K562 (cell line): ENCODE measurements at regions not wholly inside any gene's neighbourhood (a gene's known extent, or its start where the extent isn't known, plus 50 kb on each side); places are given as distances from the start of the nearest gene placed in this dataset.

Experiments used
- ATAC-seq: fragments of 200-7000 bp; cut with Tn5 transposase; 3 replicates; pipeline ENCODE4 v1.9.1; 2020; ENCODE audit warnings: moderate library complexity
- BruUV-seq: library from RNA; stranded (reverse); fragments of 400-500 nt; replicated peaks from 2 replicates; lab custom pipeline; 2021; lab: Mats Ljungman, UMichigan
- CTCF ChIA-PET: fragments of 300-600 bp; formaldehyde crosslinking; extraction: SDS; loops from one replicate; lab custom pipeline; 2021; ENCODE audit warnings: low intra/inter-chr PET ratio; lab: Yijun Ruan, JAX
- POLR2A ChIA-PET: fragments of 300-600, 350-650 bp; sonication (Branson Sonifier 250); formaldehyde crosslinking; extraction: SDS; loops from one replicate; lab custom pipeline; 2021; ENCODE audit warnings: antibody characterized with exemption, inconsistent platforms; lab: Yijun Ruan, JAX
- DNase-seq, 4 experiments: peaks; one replicate each; pipeline versions ENCODE4 v3.0.0 to v3.0.0-alpha.2; 2011 to 2018; ENCODE audit warnings: low spot score in 3 of 4, mixed read lengths in 3 of 4; ENCODE audit errors: extremely low read depth in 1 of 4
- FAIRE-seq: peaks from 2 replicates; lab custom pipeline; 2011; peaks lifted over from hg19 to GRCh38; lab: Jason Lieb, UNC
- H2AFZ ChIP-seq: 2 replicates; pipeline ENCODE4 v1.6.0; 2011; ENCODE audit warnings: low read depth, low read length, control low read depth, inconsistent platforms
- H3K27ac ChIP-seq: fragments of 200-600 bp; 3 replicates; pipeline ENCODE4 v1.8.0; 2011; ENCODE audit warnings: low read depth, mild to moderate bottlenecking, control low read depth, inconsistent platforms, low read length, moderate library complexity, mixed read lengths; ENCODE audit errors: extremely low read depth
- H3K27me3 ChIP-seq, 2 experiments: fragments of 300-600 bp in 1 of 2; 2 replicates in 1 of 2; 3 replicates in 1 of 2; pipeline versions ENCODE4 v1.6.0 to v1.8.0; 2011; ENCODE audit warnings: inconsistent platforms in 2 of 2, low read length in 2 of 2, mild to moderate bottlenecking in 1 of 2, mixed read lengths in 1 of 2, moderate library complexity in 1 of 2; ENCODE audit not compliant: control insufficient read depth in 2 of 2, insufficient read depth in 2 of 2
- H3K36me3 ChIP-seq: fragments of 300-600 bp; 3 replicates; pipeline ENCODE4 v1.8.0; 2011; ENCODE audit warnings: mild to moderate bottlenecking, low read length, inconsistent platforms; ENCODE audit not compliant: control insufficient read depth, insufficient read depth
- H3K4me1 ChIP-seq, 2 experiments: fragments of 200-600 bp in 1 of 2; replicated peaks in 1 of 2; 2 replicates in 1 of 2; 3 replicates in 1 of 2; pipeline versions ENCODE4 v1.5.1 to v1.8.0; 2011; ENCODE audit warnings: inconsistent platforms in 2 of 2, low read length in 2 of 2, mild to moderate bottlenecking in 1 of 2, mixed read lengths in 1 of 2, moderate library complexity in 1 of 2; ENCODE audit not compliant: control insufficient read depth in 2 of 2, insufficient read depth in 2 of 2
- H3K4me2 ChIP-seq: 2 replicates; pipeline ENCODE4 v1.6.1; 2011; ENCODE audit warnings: low read length, control low read depth, inconsistent platforms, mixed read lengths; ENCODE audit not compliant: insufficient read depth
- H3K4me3 ChIP-seq: fragments of 200-600 bp; sonication (generic), shearing (Covaris generic); 2 replicates; pipeline ENCODE4 v1.5.1; 2016; ENCODE audit warnings: control low read depth, inconsistent platforms
- H3K79me2 ChIP-seq: fragments of 200-600 bp; 3 replicates; pipeline ENCODE4 v1.8.0; 2011; ENCODE audit warnings: low read length, inconsistent platforms; ENCODE audit not compliant: control insufficient read depth, insufficient read depth
- H3K9ac ChIP-seq, 2 experiments: 2 replicates each; pipeline versions ENCODE4 v1.6.0 to v1.6.1; 2011; ENCODE audit warnings: low read depth in 2 of 2, low read length in 2 of 2, control low read depth in 1 of 2, inconsistent platforms in 1 of 2, mild to moderate bottlenecking in 1 of 2, mixed read lengths in 1 of 2; ENCODE audit not compliant: insufficient read depth in 1 of 2
- H3K9me1 ChIP-seq: one replicate; pipeline ENCODE4 v1.6.0; 2011; ENCODE audit warnings: inconsistent platforms, mild to moderate bottlenecking, low read length, moderate library complexity; ENCODE audit not compliant: control insufficient read depth, insufficient read depth
- H3K9me3 ChIP-seq: replicated peaks from 2 replicates; pipeline ENCODE4 v1.5.1; 2011; ENCODE audit warnings: low read depth, low read length, inconsistent platforms; ENCODE audit not compliant: control insufficient read depth, insufficient read depth
- H4K20me1 ChIP-seq: replicated peaks from 2 replicates; pipeline ENCODE4 v1.6.1; 2011; ENCODE audit warnings: low read length, inconsistent platforms, mixed read lengths; ENCODE audit not compliant: control insufficient read depth, insufficient read depth
- ETV1 ChIP-seq: fragments of 450-650 bp; conservative IDR thresholded peaks from 2 replicates; pipeline ENCODE4 v1.6.1; 2016; ENCODE audit warnings: missing genetic modification characterization, control low read depth, low read depth, missing compliant biosample characterization
- RNF2 ChIP-seq: sonication (generic); IDR thresholded peaks from 2 replicates; pipeline ENCODE4 v1.6.1; 2016
- SIN3A ChIP-seq, 2 experiments: fragments of 150-350 bp in 1 of 2; IDR thresholded peaks; 2 replicates each; pipeline ENCODE4 v1.6.1; 2011 to 2016; ENCODE audit warnings: borderline replicate concordance in 2 of 2, low read depth in 2 of 2, low read length in 2 of 2, mild to moderate bottlenecking in 2 of 2, moderate library complexity in 2 of 2; ENCODE audit not compliant: control insufficient read depth in 1 of 2
- SMAD3 ChIP-seq: fragments of 450-650 bp; formaldehyde crosslinking; conservative IDR thresholded peaks from 2 replicates; pipeline ENCODE4 v1.4.0; 2020; ENCODE audit warnings: mild to moderate bottlenecking
- in situ Hi-C: fragments of 300-500 bp; cut with MboI; formaldehyde crosslinking; loops from 4 replicates; pipeline ENCODE4 v1.15.0; 2018; ENCODE audit warnings: inconsistent platforms, mixed read lengths
- intact Hi-C: fragments of 100-400 bp; cut with micrococcal nuclease; formaldehyde crosslinking; loops from 2 replicates; pipeline ENCODE4 v1.14.2; 2022
- TF ChIP-seq, protein P1 (sequence below): fragments of 250-450 bp; sonication (Bioruptor Pico); IDR thresholded peaks from 2 replicates; pipeline ENCODE4 v1.8.0; 2021; ENCODE audit warnings: moderate library complexity, mild to moderate bottlenecking, inconsistent platforms
- TF ChIP-seq, protein P2 (sequence below), 3 experiments: IDR thresholded peaks in 2 of 3; conservative IDR thresholded peaks in 1 of 3; 2 replicates each; pipeline ENCODE4 v1.5.1; 2011 to 2012; ENCODE audit warnings: low read length in 3 of 3, mild to moderate bottlenecking in 3 of 3, control low read depth in 2 of 3, improper control_type of control experiment in 1 of 3, inconsistent platforms in 1 of 3, low read depth in 1 of 3, mixed read lengths in 1 of 3, moderate library complexity in 1 of 3; ENCODE audit not compliant: insufficient read depth in 2 of 3

DNA sequence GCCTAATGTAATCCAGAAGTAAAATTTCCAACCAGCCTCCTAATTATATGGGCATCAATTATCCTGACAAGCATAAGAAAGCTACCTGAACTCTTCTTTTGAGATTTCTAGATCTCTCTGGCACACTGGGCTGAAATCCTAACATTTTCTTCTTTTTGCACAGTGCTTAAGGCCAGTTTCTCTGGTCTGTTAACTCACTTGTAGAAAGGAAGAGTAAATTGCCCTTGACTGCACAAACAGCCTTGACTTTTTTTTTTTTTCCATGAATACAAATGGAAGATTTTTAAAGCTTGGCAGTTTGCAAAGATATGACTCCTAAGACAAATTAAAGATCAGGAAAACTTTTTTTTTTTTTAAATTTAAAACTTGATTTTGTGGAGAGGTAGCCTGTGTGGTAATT lies 291.2 kb upstream of the MON1B start:
- H3K4me1 ChIP-seq: no peaks in the 10 kb centered on the region
- no peaks in the 10 kb centered on the region for H4K20me1 ChIP-seq
- H3K4me3 ChIP-seq: no peak overlapping the region
- BruUV-seq: no TSS peak
- no peaks in the 10 kb centered on the region for H3K79me2 ChIP-seq
- no peak for DNase-seq
- POLR2A ChIA-PET: no interaction called here
- H3K9me3 ChIP-seq: no peaks in the 10 kb centered on the region
- no peak for FAIRE-seq
- intact Hi-C loops: loop anchor here (5.0 kb wide), 1 partner anchor 732 kb away; no protein-coding TSS in a partner anchor
- TF ChIP-seq, protein P1, sequence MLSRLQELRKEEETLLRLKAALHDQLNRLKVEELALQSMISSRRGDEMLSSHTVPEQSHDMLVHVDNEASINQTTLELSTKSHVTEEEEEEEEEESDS (CRISPR knock-in tag): no peak
- TF ChIP-seq ETV1: no peak
- TF ChIP-seq, protein P2, sequence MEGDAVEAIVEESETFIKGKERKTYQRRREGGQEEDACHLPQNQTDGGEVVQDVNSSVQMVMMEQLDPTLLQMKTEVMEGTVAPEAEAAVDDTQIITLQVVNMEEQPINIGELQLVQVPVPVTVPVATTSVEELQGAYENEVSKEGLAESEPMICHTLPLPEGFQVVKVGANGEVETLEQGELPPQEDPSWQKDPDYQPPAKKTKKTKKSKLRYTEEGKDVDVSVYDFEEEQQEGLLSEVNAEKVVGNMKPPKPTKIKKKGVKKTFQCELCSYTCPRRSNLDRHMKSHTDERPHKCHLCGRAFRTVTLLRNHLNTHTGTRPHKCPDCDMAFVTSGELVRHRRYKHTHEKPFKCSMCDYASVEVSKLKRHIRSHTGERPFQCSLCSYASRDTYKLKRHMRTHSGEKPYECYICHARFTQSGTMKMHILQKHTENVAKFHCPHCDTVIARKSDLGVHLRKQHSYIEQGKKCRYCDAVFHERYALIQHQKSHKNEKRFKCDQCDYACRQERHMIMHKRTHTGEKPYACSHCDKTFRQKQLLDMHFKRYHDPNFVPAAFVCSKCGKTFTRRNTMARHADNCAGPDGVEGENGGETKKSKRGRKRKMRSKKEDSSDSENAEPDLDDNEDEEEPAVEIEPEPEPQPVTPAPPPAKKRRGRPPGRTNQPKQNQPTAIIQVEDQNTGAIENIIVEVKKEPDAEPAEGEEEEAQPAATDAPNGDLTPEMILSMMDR (IDR thresholded peaks at IDR 0.05 in 2 of 3, conservative IDR thresholded peaks at IDR 0.05 in 1 of 3; ENCODE audit: insufficient read depth in 2 of 3, low read depth in 1 of 3, low read length in 3 of 3): no peak
- no peak for TF ChIP-seq RNF2
- TF ChIP-seq SIN3A (IDR thresholded peaks at IDR 0.05; ENCODE audit: borderline replicate concordance in 2 of 2, control insufficient read depth in 1 of 2, low read depth in 2 of 2, low read length in 2 of 2): no peak
- TF ChIP-seq SMAD3 (CRISPR knock-in tag): no peak
- H3K36me3 ChIP-seq: no peaks in the 10 kb centered on the region
- H3K27me3 ChIP-seq: no peaks in the 10 kb centered on the region
- H3K9ac ChIP-seq: no peak overlapping the region
- no peak overlapping the region for H2AFZ ChIP-seq
- in situ Hi-C loops: no loop called here
- ATAC-seq: no peak
- no peak overlapping the region for H3K27ac ChIP-seq
- H3K9me1 ChIP-seq: no peaks in the 10 kb centered on the region
- CTCF ChIA-PET: no interaction called here
- H3K4me2 ChIP-seq: no peak overlapping the region
